NB4 (cell line): ENCODE measurements at regions not wholly inside any gene's neighbourhood (a gene's known extent, or its start where the extent isn't known, plus 50 kb on each side); places are given as distances from the start of the nearest gene placed in this dataset.

Source experiments
- DNase-seq: peaks from one replicate; pipeline ENCODE4 v3.0.0; 2010; ENCODE audit warnings: low read depth
- H3K4me3 ChIP-seq: one replicate; pipeline ENCODE4 v1.5.1; 2011; ENCODE audit warnings: mild to moderate bottlenecking, low read depth, low read length, moderate library complexity
- MYC ChIP-seq: IDR thresholded peaks from 2 replicates; pipeline ENCODE4 v1.6.1; 2011; ENCODE audit warnings: low read depth, low read length
- POLR2A ChIP-seq: IDR thresholded peaks from 2 replicates; pipeline ENCODE4 v1.6.1; 2011; ENCODE audit warnings: mild to moderate bottlenecking; ENCODE audit not compliant: insufficient read length; ENCODE audit errors: extremely low read depth
- TF ChIP-seq, protein P1 (sequence below): IDR thresholded peaks from one replicate; pipeline ENCODE4 v1.5.1; 2012; ENCODE audit warnings: low read depth, low read length
- TF ChIP-seq, protein P2 (sequence below): IDR thresholded peaks from 2 replicates; pipeline ENCODE4 v1.6.1; 2011; ENCODE audit warnings: low read depth, low read length

DNA sequence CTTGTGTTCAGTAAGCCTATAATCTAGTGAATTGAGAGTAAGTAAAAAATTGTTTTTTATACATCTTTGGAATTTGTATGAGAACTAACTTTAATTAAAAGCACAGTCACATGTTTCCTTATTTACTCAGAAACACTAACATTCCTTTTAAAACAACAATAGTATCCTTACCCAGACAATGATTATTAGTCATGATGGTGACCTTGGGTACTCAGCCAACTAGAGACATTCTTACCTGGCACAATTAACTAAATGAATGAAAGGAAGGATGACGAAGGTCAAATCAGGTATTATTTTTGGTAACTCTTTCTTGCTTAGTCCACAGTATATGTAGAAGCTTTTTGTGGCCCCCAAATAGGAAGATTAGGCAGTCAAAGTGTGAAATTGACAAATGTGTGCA is 901.0 kb downstream of the FAT4 start:
- no peak overlapping the region for H3K4me3 ChIP-seq
- TF ChIP-seq, protein P1, sequence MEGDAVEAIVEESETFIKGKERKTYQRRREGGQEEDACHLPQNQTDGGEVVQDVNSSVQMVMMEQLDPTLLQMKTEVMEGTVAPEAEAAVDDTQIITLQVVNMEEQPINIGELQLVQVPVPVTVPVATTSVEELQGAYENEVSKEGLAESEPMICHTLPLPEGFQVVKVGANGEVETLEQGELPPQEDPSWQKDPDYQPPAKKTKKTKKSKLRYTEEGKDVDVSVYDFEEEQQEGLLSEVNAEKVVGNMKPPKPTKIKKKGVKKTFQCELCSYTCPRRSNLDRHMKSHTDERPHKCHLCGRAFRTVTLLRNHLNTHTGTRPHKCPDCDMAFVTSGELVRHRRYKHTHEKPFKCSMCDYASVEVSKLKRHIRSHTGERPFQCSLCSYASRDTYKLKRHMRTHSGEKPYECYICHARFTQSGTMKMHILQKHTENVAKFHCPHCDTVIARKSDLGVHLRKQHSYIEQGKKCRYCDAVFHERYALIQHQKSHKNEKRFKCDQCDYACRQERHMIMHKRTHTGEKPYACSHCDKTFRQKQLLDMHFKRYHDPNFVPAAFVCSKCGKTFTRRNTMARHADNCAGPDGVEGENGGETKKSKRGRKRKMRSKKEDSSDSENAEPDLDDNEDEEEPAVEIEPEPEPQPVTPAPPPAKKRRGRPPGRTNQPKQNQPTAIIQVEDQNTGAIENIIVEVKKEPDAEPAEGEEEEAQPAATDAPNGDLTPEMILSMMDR = no peak
- no peak for TF ChIP-seq MYC
- DNase-seq = no peak

DNA sequence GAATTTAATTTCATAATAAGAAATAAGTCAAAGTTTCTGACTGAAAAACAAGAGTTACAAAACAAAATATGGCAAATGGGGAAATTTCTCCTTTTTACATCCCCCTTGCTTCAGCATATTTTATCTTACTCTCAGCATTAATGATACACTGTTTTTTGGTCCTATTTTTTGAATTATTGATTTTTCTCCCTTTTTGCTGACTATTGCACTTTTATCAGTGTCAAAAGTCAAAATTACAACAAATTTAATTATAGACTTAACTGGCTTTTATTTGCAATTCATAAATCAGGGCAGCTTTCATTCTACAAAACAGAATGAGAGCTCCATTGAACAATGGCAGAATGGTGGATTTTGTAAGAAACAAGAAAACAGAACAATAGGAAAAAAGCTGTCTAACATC is 901.9 kb downstream of the FAT4 start:
- DNase-seq = no peak
- no peak overlapping the region for H3K4me3 ChIP-seq

DNA sequence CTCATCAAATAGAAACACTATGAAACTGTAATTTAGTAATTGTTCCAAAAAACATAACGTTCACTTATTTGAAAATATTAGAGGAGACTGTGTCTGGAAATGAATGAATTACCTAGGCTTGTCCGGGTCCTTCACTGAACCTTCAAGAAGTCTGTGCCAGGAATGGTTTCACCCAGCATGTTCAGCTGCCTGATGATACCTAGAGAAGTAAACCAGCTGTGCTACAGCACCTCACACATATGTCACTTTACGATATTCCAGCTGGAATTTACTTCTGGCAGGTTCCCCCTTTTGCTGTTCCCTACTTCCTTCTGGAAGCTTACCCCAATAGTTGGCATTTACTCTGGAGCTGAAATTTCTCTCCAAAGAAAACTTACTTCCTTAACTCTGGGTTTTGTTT is 906.5 kb downstream of the FAT4 start:
- TF ChIP-seq, protein P1 = no peak
- TF ChIP-seq MYC = no peak
- no peak for TF ChIP-seq POLR2A
- TF ChIP-seq, protein P2, sequence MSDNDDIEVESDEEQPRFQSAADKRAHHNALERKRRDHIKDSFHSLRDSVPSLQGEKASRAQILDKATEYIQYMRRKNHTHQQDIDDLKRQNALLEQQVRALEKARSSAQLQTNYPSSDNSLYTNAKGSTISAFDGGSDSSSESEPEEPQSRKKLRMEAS = no peak
- H3K4me3 ChIP-seq = no peak overlapping the region
- no peak for DNase-seq

More for the DNA sequence above, 901.9 kb downstream of the FAT4 start:
- TF ChIP-seq POLR2A (no peak), MYC (no peak)
- TF ChIP-seq, protein P1 = no peak
- TF ChIP-seq, protein P2 = no peak

DNA sequence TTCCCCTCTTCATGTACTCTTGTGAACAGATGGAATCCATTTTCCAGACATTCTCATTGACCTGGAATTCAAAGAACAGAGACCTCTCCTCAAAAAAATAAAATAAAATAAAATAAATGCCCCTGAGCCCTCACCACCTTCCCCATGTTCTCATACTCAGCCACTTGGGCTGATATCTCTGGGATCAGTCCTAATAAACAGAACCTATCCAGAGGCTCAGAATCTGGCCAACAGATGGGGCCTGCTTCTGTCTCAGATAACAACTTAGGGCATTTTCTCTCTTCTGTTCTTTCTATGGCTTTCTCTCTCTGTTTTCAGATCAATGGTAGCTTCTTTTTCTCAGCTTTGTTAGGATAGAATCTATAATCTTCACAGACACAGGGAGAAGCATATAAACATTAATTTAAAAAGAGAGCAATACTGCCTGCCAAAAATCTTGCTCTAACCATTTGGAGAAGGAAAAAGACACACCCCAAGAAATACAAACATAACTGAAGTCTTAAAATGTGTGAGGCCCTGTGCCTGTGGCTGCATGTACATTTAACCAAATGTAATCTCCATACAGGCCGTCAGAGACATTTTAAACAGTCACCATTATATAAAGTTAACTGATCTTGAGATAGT is 907.1 kb downstream of the FAT4 start:
- H3K4me3 ChIP-seq = no peak overlapping the region
- no peak for DNase-seq
- no peak for TF ChIP-seq POLR2A
- TF ChIP-seq, protein P1 = no peak

DNA sequence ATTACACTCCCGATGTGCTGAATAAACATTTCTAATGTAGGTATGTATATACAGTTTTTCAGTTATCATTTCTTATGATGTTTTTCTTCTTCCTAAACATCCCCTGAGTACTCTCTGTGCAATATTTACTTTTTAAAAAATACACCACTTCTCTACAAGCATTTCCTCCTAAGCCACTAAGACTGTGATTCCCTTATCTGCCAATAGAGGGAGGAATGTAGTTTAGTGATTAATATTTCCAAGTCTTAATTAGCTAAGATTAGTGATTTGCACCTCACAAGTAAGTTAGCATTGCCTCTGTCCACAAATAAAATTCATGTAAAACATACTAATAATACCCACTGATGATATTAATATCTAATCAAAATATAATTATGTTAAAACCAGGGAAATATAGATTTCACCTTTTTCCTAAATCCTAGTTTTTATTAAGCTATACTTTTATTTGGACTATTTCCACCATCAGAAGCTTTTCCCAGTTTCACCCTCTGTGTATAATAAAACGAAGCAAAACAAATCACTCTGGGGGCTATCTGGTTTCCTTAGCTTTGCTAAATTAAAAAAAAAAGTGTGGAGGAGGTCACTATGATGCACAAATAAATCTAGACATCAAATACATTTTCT is 909.1 kb downstream of the FAT4 start:
- DNase-seq = peak; percentile 8
- TF ChIP-seq MYC (no peak), POLR2A (no peak)
- TF ChIP-seq, protein P1 = peak; percentile 31
- TF ChIP-seq, protein P2 = no peak
- no peak overlapping the region for H3K4me3 ChIP-seq

DNA sequence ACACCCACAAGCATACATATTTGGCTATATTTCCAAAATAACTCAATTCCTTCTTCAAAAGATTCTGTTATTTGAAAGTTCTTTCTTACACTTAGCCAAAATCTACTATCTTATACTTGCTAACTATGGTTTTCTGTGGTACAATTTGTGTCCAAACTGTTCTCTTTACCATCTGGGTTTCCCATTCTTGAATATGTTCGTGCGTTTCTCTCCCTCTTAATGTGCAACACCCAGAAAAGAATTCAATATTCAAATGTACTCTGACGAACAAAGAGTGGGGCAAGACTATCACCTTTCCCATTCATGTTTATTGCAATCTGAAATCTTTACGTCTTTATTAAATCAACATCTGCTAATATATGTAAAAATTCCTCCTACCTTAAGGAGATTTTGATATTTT is 912.7 kb downstream of the FAT4 start:
- no peak for DNase-seq
- H3K4me3 ChIP-seq = no peak overlapping the region
- TF ChIP-seq POLR2A = no peak
- TF ChIP-seq, protein P1 = no peak
- TF ChIP-seq, protein P2 = no peak
- TF ChIP-seq MYC = no peak
